GM19043 (cell line): ENCODE measurements at regions not wholly inside any gene's neighbourhood (a gene's known extent, or its start where the extent isn't known, plus 50 kb on each side); places are given as distances from the start of the nearest gene placed in this dataset.
A peak's percentile ranks its signal among the peaks of the same experiment; 100 is the strongest.

Source experiments
- ATAC-seq: cut with Tn5 transposase; IDR thresholded peaks from one replicate; pipeline ENCODE4 v1.9.1; 2021; ENCODE audit warnings: low read depth; ENCODE audit not compliant: unreplicated experiment

DNA sequence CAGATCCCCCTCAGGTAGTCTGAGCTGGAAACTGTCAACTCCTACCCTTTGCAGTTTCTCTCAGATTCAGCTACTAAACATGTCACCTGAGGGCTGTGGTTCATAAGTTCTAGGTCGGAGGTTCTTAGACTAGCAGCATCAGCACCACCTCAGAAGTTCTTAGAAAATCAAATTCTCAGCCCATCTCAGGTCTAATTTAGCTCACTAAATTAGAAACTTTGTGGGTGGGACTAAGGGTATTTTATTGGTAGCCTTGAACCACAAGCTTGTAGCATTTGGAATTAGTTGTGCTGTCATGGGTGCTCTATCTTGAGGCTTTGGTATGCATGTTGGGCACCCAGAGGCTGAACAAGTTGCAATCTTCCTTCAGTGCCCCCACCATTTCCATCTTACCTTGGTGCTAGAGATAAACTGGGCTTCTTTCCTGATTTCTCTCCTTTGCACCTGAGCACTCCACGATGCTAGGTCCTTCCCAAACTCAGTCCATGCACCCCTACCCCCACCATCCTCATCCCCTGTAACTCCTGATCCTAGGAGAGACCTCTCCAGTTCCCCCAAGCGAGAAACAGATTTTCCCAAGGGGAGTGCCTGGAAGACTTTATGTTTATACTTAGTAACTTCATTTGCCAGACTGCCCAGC lies 54.2 kb downstream of the S1PR1 start:
- ATAC-seq = no peak

DNA sequence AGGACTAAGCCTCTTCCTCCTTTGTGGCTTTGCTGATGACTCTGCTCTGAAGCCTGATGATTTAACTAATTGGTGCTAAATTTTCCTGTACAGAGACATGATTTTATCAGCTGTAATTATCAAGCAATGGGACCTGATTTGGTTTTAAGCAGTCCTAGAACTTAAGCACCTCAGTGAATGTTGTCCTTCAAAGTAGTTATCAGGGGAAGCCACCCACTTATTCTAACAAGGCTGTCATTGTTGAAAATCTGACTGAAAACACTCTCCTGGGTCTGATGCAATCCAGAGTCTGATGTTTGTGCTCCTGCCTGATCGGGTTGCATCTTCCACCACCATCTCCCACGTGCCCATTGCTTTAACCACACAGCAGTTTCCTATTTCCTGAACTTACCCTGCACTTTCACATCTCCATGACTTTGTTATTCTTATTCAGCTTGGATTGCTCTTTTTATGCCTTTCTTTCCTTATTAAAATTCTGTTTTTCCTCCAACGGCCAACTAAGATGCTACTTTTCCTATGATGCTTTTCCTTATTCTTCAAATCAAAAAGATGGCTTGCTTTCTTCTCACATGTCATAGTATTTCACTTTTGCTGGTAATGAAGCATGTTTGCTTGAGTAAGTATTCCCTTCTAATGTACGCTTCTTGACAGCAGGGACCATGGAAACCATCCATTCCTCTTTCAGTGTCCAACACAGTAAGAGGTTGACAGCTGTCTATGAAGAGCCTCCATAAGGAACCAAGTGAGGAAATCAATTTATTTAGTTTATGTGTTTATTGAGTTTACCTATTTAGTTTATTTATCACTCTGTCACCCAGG lies 55.0 kb downstream of the S1PR1 start:
- ATAC-seq = peak; percentile 30

DNA sequence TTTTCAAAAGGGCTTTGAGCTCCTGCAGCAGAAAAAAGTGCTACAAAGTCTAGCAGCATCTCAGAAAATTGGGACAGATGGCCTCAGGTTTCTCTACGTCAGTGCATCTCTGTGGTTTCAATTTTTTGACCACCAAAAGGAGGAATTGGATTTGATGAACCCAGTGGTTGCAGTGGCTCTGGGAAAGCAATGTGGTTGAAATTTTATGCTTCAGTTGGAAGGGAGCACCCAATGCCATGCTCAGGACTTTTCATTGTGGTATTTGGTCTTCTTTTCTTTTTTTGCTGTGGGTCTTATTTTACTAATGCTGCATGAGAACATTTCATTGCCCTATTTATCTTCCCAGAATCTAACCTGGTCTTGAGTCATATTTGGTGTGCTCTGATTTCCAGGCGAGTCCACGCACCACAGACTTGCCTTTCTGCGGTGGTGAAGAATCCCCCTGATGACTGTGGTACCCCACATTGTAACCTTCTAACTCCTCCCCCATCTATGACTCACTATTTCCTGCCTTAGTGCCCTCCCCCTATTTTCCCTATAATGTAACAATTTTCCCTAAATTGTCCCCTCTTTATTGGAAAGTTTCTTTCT lies 56.7 kb downstream of the S1PR1 start:
- ATAC-seq = peak; percentile 45

DNA sequence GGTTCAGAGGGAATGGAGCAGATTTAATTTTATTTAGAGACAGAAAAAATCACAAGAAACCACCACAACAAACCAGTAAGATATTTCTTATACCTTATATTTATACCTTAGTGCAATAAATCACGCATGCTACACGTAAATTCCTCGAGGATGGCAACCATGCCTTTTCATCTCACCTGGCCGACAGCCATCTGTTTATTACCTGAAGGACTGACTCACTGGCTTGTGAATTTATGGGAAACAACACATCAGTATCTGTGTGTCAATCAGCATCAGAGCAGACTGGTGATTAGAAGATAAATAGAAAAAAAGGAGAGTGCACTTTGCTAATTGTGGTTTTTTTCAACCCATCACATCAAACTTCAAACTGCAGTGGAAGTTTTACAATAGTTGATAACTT lies 58.4 kb downstream of the S1PR1 start:
- no peak for ATAC-seq

DNA sequence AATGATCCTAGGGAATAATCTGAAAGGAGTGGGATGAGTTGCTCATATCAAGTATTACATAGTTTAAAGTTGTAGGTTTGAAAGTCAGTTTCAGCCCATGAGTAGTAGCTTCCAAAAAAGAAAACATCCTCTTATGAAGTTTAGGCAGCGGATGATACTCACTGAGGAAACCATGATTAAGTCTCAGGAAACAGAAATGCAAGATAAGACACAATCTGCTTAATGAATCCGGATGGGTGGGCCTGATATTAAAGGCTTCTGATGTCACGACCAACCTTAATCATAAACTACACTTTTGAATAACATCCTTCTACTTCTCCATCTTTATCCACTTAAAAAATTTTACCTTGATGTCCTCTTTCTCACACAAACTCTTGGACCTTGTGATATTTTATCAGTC lies 61.8 kb downstream of the S1PR1 start:
- ATAC-seq = no peak

DNA sequence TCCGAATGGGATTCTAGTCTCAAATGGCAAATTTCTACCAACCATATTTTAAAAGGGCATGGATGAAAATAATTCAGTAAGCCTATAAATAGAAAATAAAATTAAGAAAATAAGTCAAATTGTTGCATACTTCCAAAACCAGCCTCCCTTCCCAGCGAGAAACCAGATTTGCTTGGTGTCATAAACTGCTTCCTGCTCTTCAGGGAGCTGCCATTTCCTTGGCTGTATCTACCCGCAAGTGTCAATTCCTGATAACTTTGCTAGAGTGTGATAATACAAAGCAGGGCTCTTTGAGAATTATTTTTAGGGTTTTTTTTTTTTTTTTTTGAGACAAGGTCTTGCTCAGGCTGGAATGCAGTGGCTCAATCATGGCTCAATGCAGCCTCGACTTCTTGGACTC lies 62.3 kb downstream of the S1PR1 start:
- ATAC-seq = no peak

DNA sequence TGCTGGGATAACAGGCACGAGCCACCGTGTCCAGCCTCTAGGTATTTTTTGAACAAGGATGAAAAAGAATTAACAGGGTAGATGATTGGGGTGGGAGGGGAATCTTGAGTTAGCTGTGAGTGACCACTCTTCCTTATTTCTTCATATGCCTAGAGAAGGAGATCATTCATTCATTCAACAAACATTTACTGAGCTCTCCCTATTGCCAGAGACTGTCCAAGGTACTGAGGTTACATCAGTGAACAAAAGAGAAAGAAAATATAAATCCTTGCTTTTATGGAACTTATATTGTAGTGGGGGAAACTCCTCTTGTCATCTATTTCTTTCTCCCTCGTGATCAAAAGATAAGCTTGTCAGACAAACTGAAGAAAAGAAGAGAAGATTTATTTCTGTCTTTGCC lies 62.9 kb downstream of the S1PR1 start:
- no peak for ATAC-seq

DNA sequence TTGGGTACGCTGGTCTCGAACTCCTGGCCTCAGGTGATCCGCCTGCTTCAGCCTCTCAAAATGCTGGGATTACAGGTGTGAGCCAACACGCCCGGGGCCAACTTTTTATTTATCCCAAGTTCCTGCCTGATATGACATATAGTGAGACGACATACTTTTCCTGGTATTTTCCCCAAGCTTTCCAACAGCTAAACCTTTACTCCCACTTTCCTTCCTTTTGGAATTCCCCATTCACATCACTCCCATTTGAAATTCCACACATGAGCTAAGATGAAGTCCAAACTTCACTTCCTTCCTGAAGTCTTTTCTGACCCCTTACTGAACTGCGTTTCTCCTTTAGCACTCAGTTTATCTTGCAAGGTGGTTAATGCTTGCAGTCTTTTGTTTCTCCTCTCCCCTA lies 64.1 kb downstream of the S1PR1 start:
- no peak for ATAC-seq

DNA sequence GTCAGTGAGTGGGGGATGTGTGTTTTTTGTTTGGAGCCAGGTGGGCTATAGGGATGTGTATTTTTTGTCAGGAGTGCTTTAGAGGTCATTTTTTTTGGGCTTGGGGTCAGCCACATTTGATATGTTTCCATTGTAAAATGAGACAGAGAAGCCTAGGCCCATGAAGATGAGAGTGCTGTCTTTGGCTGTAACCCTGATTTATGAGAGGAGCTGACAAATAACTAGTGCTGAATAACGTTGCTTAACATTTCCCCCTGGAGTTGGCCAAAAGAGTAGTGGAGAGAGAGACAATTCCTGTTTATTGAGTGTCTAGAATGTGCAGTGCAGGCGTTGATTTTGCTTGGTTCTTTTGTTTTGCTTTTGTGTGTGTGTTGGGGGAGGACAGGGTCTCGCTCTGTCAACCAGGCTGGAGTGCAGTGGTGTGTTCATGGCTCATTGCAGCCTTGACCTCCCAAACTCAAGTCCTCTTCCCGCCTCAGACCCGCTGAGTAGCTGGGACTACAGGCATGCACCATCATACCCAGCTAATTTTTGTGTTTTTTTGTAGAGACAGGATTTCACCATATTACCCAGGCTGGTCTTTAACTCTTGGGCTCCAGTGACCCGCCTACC lies 64.7 kb downstream of the S1PR1 start:
- no peak for ATAC-seq

DNA sequence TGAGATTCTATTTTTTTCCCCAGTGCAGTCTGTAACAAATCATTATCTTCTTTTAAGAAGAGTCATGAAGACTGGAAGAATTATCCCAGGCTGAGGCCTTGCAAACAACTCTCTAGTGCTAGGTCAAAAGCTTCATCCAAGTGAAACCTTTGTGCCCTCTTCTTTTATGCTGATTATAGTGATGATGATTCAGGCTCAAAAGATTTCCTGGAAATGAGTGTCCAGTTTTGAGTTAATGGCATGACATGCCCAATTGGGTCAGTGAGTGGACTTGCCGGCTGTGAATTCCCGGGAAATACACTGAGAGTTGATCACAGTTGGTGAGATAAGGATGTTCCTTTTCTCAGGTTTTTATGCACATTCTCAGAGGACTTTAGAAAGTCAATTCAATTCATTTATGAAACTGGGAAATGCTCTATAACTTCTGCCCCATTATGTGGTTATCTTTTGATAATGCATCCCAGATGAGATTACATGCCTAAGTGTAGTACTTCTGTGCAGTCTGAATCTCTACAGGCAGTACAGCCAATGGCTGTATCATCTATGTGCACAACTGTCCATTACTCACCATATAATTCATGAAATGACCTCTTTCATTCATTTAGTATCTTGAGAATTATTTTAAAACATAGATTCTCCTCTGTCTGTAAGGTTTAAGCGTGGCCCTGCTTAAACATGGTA lies 66.2 kb downstream of the S1PR1 start:
- no peak for ATAC-seq

DNA sequence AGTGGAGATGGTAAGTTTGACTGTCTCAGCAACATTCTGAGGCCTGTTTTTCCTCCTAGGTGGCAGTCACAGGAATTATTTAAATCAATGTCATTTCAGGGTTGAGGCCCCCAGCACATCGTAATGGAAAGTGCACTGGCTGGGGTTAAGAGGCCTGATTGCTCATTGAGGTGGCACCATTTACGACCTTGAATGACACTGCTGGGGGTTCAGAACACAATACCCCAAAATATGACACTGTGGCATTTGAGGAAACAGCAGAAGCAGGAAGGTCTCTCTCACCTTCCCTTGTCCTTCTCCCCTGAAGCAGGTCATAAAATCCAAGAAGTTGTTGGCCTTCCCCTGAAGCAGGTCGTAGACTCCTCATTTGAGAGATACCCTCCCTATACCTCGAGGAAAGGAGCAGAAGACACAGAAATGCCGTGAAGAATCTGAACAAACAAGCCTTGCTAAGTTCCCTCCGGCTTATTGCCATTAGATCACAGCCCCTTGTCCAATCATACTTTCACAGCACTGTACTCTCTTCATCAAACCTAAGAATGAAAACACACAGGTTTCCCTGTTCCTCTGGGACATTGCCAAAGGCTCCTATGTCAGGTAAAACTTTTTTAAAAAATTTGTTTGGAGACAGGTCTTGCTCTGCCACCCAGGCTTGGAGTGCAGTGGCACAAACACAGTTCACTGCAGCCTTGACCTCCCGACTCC lies 71.3 kb downstream of the S1PR1 start:
- no peak for ATAC-seq

DNA sequence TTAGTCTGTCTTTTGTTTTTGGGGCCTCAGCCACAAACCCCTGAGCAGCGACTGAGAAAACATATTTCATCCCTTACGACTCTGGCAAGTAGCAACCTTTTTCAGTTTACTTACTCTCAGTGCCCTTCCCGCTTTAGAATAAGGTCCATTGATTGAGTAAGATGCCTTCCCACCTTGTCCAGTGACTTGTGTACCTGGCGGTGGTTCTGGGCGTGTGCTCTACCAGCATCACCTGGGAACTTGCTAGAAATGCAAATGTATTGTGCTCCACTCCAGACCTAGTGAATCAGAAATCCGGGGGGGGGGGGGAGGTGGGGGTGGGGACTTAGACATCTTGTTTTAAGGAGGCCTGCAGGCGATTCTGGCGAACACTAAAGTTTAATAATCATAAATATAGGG lies 72.1 kb downstream of the S1PR1 start:
- ATAC-seq = peak; percentile 19

DNA sequence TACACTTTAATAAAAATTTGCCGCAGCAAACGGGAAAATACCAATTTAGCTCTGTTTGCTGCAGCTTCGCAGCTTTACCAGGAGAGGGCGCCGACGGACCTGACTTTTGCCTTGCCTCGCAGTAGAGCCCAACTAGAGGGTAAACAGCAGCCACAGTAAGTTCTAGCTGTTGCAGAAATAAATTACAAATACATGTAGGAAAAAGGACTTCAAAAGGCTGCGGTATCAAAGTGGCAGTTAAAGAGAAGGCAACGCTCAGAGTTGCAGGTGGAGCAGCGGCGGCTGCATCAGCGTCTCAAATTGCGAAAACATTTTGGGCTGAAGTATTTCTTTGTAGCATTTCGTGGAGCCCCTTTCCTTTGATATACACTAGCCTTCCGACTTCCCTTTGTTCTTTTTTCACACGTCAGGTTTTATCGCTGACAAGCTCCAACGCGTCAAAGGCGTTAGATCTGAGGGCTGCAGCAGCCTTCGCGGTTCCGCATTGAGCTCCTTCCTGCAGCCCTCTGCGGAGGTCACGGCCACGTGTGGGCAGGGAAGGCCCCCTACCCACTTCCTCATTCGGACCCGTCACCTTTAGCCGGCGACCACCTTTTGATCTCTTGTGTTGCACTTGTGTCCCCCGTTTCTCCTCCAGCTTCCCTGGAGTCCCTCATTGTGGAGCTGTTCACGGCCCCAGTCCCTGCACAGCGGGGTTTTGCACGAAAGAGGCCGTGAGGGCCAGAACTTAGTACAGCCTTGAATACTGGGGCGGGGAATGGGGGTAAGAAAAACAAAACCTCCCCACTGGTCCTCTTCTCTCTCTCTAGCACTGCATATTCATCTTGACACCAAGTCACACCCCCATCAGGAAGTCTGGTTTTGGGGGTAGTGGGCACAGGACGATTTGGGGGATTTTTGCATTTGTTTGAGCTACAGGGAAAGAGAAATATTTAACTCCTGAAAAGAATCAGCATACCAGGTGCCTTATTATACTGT lies 72.8 kb downstream of the S1PR1 start:
- ATAC-seq = peak; percentile 47

DNA sequence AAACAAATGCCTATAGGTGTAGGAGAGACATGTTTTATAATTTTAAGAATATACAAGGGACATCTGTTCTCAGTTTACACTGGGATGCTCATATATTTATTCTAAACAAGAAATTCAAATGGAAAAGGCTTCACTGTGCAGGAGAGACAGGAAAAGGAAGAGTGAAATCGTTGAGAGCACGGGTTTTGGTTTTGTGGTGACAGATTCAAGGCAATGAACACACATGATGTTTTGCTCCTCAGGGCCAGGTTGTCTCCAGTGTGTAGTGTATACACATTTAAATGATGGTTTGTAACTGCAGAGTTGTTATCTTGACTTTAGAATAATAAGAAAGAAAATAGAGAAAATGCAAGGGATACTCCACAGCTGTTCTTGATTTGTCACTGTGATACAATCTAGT lies 73.7 kb downstream of the S1PR1 start:
- no peak for ATAC-seq

DNA sequence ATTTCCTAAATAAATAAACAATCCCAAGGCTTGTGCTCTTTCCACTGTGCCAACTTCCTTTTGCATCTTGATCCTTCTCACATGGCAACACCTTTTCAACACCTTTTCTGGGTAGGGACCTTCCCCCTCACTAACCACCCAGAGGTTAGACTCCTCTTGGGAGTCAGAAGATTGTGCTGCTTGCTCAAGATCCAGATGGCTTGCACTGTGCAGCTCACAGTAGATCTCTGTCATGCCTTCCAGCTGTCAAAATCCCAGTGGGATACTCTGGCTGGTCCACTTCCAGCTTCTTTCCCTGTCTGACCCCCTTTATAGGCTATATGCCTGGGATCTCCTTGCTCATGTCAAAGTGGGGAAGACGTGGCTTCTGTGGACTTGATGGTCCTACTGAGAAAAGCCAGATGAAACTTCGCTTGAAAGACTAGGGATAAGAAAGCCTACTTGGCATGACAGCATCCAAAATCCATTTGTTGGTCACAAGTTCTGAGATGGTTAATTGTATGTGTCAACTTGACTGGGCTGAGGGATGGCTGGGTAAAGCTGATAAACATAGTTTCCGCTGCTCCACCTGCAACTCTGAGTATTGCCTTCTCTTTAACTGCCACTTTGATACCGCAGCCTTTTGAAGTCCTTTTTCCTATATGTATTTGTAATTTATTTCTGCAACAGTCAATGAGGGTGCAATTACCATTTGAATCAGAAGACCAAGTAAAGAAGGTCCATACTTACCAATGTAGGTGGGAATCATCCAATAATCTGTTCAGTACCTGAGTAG lies 74.5 kb downstream of the S1PR1 start:
- no peak for ATAC-seq

DNA sequence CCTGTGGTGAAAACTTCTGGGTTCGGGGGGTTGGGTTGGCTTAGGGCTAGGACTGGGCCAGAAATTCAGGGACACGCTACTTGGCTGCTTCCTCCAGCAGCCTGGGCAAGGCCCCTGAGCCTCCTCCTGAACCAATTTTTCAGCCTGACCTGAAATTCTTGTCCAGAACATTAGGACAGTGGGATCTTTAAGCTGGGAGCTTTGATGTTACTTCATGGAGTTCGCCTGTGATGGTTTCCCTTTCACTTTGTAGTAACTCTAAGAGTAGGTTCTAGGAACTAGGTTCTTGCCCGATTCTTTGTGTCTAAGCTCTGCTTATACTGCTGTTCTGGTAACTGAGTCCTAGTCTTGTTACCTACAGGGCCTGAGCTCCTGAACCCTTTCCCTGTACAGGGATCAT lies 75.3 kb downstream of the S1PR1 start:
- no peak for ATAC-seq

DNA sequence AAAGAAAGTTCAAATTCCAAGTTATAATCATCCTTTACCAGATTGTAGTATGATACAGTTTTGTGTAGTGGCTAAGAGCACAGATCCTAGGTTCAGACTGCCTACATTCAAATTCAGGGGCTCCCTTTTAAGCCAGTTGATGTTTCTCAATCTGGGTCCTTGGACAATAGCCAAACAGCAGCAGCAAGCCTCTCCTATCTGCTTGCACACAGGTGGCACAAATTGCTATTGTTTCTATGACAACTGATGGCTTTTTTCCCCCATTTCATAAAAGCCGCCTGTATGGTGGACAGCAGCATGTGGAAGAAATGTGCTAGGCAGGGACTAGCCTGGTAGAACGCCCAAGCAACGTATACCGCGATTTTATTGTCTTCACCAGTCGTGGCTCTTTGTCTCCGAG lies 76.5 kb downstream of the S1PR1 start:
- no peak for ATAC-seq

DNA sequence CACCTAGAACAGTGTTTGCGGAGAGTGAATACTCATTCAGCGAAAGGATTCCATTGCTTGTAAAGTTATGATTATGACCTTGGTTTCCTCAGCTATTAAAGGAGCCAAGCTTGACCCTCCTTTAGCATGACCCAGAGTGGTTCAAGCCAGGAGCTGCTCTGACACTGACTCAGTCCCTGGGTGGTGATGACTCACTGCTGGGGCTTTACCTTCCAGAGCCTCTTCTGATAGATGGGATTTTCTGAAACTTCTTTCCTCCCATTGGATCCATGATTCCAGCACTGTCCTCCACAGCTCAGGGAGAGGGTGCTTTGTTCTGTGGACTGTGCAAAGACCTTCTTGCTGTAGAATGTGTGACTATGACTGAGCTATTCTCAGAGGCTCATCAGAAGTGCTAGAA lies 77.4 kb downstream of the S1PR1 start:
- ATAC-seq = peak; percentile 23
